Mucosa of stomach (tissue), 1 donor: ENCODE measurements at regions not wholly inside any gene's neighbourhood (a gene's known extent, or its start where the extent isn't known, plus 50 kb on each side); places are given as distances from the start of the nearest gene placed in this dataset.

ENCODE experiments used
- H3K27me3 ChIP-seq: one replicate; pipeline ENCODE4 v1.7.0; 2013; ENCODE audit warnings: mild to moderate bottlenecking, low read length; ENCODE audit not compliant: control insufficient read depth, insufficient read depth
- H3K36me3 ChIP-seq: one replicate; pipeline ENCODE4 v1.7.0; 2013; ENCODE audit warnings: low read length; ENCODE audit not compliant: control insufficient read depth, insufficient read depth
- H3K4me1 ChIP-seq: one replicate; pipeline ENCODE4 v1.7.0; 2013; ENCODE audit warnings: mild to moderate bottlenecking, low read length; ENCODE audit not compliant: control insufficient read depth, insufficient read depth
- H3K4me3 ChIP-seq: one replicate; pipeline ENCODE4 v1.7.0; 2013; ENCODE audit warnings: low read length
- H3K9ac ChIP-seq: one replicate; pipeline ENCODE4 v1.7.0; 2013; ENCODE audit warnings: mild to moderate bottlenecking, low read length, moderate library complexity
- H3K9me3 ChIP-seq: one replicate; pipeline ENCODE4 v1.7.0; 2013; ENCODE audit warnings: mild to moderate bottlenecking, low read length, moderate library complexity; ENCODE audit not compliant: control insufficient read depth
- donor health status: Pancreatic carcinoma.

DNA sequence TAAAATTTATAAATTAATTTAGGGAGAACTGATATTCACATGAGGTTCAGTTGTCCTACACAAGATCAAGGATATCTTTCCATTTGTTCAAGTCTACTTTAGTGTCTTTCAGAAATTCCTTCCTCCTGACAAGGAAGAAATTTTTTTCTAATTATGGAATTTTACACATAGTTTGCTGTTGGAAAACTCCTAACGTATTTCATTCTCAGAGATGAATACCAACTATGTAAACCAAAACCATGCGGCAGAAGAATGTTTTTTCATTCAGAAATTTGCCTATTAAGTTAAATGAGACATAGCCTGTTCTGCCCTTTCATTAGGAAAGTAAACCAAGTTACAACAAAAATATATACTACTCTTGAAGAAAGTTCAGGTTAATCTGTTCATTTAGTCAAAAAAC, 111.2 kb upstream of the PRDM1 start:
- no peaks in the 10 kb centered on the region for H3K27me3 ChIP-seq
- no peak overlapping the region for H3K9ac ChIP-seq
- no peaks in the 10 kb centered on the region for H3K36me3 ChIP-seq
- H3K4me1 ChIP-seq, result no peaks in the 10 kb centered on the region
- no peaks in the 10 kb centered on the region for H3K9me3 ChIP-seq
- H3K4me3 ChIP-seq, result no peak overlapping the region

DNA sequence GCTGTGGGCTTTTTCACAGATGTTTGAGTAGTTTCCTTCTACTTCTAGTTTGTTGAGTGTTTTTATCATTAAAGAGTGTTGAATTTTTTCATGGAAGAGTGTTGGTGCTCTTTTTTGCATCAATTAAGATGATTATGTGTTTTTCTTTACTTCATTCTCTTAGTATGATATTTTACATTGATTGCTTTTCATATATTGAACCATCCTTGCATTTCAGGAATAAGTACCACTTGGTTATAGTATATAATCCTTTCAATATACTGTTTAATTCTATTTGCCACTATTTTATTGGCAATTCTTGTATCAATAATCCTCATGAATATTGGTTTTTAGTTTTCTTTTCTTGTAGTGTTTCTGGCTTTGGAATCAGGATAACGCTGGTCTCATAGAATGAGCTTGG, 113.7 kb upstream of the PRDM1 start:
- Histone ChIP-seq H3K36me3 (no peaks in the 10 kb centered on the region), H3K9me3 (no peaks in the 10 kb centered on the region), H3K27me3 (no peaks in the 10 kb centered on the region), H3K4me3 (no peak overlapping the region), H3K4me1 (no peaks in the 10 kb centered on the region), H3K9ac (no peak overlapping the region)

DNA sequence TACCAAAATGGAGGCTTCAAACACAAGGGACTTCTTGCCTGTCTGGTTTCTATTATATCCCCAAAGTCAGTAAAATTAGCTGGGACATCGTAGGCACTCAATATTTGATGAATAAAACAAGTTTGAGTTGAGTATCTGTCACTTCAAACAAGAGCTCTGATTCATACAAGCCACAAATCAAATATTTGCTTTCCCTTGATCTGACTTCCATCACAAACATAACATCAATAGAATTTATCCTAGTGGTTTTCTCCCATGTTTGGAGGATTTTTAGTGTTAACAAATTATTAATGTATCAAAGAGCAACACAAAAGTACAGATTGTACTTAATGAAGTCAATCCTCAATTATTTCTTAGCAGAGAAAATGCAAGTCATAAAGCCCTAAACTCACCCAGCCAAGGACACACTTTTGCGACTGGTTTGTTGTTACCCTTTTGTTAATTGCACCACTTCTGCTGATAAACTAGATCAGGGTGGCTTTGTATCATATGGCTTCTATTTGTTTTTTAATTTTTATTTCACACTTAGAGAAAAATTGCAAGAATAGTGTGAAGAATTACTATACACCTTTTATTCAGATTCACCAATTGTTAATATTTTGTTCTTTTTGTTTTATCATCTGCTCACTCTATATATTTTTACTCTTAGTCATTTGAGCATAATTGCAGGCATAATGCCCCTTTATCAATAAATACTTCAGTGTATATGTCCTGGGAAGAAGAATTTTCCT, 117.4 kb upstream of the PRDM1 start:
- Histone ChIP-seq H3K9ac (no peak overlapping the region), H3K4me1 (no peaks in the 10 kb centered on the region), H3K9me3 (no peaks in the 10 kb centered on the region), H3K4me3 (no peak overlapping the region), H3K36me3 (no peaks in the 10 kb centered on the region), H3K27me3 (no peaks in the 10 kb centered on the region)

DNA sequence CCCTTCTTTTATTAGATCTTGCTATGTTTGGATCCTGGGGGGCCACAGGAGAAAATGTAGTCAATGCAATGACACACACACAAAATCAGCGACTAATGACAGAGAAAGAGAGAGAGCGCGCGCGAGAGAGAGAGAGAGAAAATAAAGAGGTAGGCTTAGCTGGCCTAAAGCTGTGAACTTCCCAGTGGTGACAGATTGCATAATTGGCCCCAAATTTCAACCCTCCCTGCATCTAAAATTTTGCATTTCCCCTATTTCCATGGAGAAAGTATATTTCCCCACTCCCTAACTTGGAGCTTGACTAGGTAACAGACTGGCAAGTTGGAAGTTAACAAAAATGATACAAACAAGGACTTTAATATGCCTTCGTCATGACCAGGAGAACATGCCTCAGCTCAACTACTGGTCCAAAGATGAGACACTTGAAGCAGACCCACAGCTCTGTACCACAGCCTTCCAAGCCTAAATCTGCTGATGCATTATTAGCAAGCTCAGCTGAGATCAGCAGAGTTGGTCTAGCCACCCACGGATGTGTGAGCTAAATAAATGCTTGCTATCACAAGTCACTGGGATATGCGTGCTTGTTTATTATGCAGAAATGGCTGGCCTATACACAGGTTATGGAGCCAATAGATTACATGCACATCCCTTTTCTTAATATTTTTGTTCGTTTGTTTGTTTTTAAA, 118.1 kb upstream of the PRDM1 start:
- Histone ChIP-seq H3K27me3 (no peaks in the 10 kb centered on the region), H3K4me1 (no peaks in the 10 kb centered on the region), H3K4me3 (no peak overlapping the region), H3K9me3 (no peaks in the 10 kb centered on the region), H3K9ac (no peak overlapping the region), H3K36me3 (no peaks in the 10 kb centered on the region)

DNA sequence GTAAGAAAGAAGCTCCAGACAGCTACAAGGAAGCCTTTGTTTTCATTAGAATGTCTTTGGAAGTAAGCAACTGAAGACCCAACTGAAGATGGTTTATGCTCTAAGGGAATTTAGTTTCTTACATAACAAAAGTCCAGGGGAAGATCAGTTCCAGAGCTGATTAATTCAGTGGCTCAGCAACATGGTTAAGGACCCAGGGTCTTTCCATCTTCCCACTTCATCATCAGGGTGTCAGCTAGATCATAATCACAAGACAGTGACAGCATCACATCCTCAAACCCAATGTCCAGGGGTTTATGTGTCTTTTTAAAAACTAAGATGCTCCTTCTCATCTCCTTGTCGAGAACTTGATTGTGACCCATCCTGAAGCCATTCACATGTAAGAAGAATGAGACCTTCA, 119.7 kb upstream of the PRDM1 start:
- H3K36me3 ChIP-seq, result no peaks in the 10 kb centered on the region
- no peaks in the 10 kb centered on the region for H3K9me3 ChIP-seq
- no peaks in the 10 kb centered on the region for H3K27me3 ChIP-seq
- H3K4me1 ChIP-seq, result no peaks in the 10 kb centered on the region
- no peak overlapping the region for H3K9ac ChIP-seq
- no peak overlapping the region for H3K4me3 ChIP-seq

DNA sequence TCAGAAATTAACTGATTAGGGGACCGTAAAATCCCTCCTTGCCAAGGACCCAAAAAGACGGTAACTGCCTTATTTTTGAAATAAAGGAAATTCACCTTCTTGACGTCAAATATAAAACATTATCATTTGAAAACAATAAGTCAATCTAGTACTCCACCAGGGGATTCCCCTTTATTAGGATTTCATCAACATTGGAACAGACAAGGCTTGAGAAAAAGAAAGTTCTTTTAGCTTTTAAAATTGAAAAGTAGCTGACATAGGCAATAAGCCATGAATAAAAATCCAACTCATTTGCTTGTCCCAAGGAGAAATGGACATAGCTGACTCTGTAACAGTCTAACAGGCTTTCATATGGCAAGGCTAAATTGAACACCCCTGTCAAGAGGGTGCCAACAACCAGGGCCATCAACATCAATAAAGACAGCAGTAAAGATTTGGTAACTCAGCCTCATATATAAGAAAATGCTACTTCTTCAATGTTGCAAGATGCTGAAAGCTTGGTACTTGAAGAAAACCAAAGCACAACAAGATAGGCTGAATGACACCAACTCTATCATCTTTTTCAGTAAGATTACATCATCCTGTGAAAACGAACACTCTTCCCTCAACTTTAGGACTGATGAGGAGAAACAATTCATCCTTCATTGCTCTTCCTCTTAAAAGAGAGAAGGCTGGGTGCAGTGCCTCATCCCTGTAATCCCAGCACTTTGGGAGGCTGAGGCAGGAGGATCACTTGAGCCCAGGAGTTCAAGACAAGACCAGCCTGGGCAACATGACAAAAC, 121.0 kb upstream of the PRDM1 start:
- Histone ChIP-seq H3K4me3 (no peak overlapping the region), H3K4me1 (no peaks in the 10 kb centered on the region), H3K36me3 (no peaks in the 10 kb centered on the region), H3K27me3 (no peaks in the 10 kb centered on the region), H3K9ac (no peak overlapping the region), H3K9me3 (no peaks in the 10 kb centered on the region)

DNA sequence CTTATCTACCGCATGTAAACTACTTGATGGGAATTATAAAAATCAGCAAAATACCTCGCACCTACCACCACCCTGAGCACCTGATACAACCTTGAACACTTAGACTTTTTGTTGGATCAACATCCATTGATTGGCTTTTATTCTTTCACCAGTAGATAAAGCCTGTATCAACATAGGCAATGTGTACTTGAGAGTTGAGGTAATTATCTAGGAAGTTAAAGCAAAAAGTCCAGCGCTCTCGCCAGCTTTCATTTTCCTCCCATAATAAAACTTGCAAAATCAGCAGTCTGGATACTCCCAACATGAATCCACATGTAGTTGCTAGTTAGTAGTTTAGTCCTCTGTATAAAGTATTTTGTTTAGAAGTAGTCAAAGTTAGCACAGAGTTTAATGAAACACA, 132.0 kb upstream of the PRDM1 start:
- no peaks in the 10 kb centered on the region for H3K27me3 ChIP-seq
- no peaks in the 10 kb centered on the region for H3K9me3 ChIP-seq
- H3K36me3 ChIP-seq, result no peaks in the 10 kb centered on the region
- no peak overlapping the region for H3K4me3 ChIP-seq
- no peak overlapping the region for H3K9ac ChIP-seq
- no peaks in the 10 kb centered on the region for H3K4me1 ChIP-seq

DNA sequence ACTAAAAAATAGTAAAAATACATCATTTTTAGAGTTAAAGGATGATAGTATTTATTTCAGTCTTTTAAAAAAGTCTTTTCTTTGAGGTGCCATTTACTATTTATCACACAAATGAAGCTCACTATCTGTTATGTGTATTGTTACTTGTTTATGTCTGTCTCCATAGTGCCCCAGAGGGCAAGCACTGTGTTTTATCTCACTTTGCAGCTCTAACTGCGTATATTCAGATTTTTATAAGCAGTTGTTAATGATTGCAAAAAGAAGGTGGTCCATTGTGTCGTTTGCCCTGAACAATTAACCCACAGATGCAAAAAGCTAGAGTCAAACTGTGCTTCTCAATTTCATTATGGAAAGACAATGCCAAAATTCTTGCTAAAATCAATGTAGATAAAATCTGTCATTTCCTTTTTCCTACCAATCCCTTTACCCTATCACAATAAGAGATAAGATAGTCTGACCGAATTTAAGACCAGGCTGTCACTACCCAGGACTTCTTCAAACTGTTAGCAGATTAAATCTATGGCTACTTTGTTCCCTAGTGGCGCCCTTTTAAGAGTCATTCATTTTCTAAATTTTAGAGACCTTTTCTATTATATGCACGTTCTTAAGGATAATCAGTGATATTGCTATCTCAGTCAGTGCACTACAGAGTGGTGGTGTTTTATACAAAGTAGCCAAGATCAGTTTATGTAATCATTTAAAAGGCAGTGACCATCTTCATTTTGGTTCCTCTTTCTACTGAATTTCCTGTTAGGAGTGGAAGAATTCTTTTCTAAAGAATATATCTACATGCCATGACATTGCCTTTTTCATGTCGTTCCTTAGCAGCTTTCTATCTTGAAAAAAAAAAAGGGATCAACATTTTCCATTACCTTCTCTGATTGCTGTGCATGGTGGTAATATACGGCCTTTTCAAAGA, 133.1 kb upstream of the PRDM1 start:
- no peaks in the 10 kb centered on the region for H3K27me3 ChIP-seq
- no peaks in the 10 kb centered on the region for H3K9me3 ChIP-seq
- no peaks in the 10 kb centered on the region for H3K4me1 ChIP-seq
- no peaks in the 10 kb centered on the region for H3K36me3 ChIP-seq
- no peak overlapping the region for H3K9ac ChIP-seq
- no peak overlapping the region for H3K4me3 ChIP-seq

DNA sequence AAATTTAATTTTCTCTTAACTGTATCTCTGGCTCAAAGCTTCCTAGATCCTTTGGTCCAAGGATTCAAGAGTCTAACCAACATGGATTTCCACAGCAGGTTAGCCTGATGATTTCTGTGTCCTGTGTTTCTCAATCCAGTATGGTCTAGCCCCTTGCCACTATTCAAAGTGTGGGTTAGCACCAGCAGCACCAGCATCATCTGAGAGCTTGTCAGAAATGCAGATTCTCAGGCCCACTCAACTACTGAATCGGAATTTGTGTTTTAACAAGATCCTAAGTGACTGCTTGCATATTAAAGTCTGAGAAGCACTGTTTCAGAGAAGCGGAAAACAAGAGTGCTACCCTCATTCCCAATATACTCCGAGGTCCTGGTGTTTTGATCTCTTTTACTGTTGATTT, 133.8 kb upstream of the PRDM1 start:
- no peaks in the 10 kb centered on the region for H3K36me3 ChIP-seq
- no peaks in the 10 kb centered on the region for H3K27me3 ChIP-seq
- H3K9ac ChIP-seq, result no peak overlapping the region
- no peak overlapping the region for H3K4me3 ChIP-seq
- no peaks in the 10 kb centered on the region for H3K9me3 ChIP-seq
- no peaks in the 10 kb centered on the region for H3K4me1 ChIP-seq

DNA sequence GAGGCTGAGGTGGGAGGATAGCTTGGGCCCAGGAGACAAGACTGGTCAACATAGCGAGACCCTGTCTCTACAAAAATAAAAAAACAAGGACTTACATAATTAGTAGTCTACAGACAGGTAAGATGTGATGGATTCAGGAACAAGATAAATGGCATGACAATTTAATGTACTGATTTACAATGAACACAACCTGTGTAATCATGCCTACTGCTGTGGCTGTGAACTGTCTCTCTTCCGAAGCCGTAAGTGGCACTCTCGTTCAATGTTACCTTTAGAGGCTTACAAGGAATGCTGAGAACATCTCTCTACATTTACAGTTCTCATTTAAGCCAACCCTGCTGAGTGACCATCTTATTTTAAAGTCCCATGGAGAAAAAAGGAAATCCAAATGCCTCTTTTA, 134.8 kb upstream of the PRDM1 start:
- Histone ChIP-seq H3K9ac (no peak overlapping the region), H3K4me3 (no peak overlapping the region), H3K4me1 (no peaks in the 10 kb centered on the region), H3K27me3 (no peaks in the 10 kb centered on the region), H3K9me3 (no peaks in the 10 kb centered on the region), H3K36me3 (no peaks in the 10 kb centered on the region)

DNA sequence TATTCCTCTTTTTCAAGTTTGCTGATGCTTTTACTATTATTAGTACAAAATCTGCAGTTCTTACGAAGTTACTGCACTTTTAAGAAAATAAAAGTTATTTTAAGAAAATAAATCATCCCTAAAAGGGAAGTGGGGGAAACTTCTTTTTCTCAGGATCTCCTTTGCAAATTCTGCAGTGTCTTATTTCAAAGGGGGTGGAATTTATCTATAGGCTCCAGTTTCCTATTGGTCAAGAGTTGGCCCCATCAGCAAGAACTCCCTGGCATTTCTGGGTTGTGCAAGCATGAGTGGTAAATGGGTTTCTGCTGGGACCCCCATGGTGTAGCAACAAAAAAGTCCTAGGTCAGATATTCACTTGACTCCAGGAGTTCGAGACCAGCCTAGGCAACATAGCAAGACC, 136.3 kb upstream of the PRDM1 start:
- Histone ChIP-seq H3K4me1 (no peaks in the 10 kb centered on the region), H3K4me3 (no peak overlapping the region), H3K9ac (no peak overlapping the region), H3K9me3 (no peaks in the 10 kb centered on the region), H3K36me3 (no peaks in the 10 kb centered on the region), H3K27me3 (no peaks in the 10 kb centered on the region)
